ENCODE measurements at regions not wholly inside any gene's neighbourhood (a gene's known extent, or its start where the extent isn't known, plus 50 kb on each side); places are given as distances from the start of the nearest gene placed in this dataset.
A peak's percentile ranks its signal among the peaks of the same experiment; 100 is the strongest.

DNA sequence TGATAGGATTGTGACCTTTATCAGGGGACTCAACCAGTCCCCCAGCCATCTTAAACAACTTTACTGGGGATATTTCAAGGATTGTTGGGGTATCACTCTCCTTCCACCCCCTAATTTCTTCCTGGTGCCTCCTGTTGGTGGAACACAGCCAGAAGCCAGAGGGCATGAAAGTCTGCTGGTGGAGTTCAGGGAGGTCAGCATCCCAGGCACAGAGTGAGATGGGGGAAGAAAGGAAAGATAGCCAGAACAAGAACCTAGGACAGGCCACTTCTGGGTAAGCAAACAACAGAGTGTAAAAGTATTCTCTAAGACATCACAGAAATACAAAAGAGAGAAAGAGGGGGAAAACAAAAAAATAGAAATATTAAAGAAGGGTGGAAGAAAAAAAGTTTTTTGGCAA lies 101.8 kb downstream of the SPRY2 start:
- DNase-seq (ENCODE audit: low spot score in 2 of 2), result no peak
- no peak for FAIRE-seq

DNA sequence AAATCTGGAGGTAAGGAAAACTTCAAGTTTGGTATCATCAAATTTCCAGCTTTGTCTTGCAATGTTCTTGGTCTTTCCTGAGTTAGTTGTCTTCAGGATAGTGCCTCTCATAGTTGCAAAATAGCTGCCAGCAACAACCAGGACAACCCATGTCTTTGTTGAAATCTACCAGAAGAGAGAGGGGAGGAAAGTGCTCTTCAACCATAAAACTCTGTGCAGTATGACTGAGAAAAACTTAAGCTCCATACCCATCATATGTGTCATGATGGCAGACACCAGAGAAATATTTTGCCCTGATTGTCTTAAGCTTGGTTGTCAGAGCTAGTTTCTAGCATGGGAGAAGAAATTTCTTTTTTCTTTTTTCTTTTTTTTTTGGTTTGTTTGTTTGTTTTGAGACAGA lies 103.3 kb downstream of the SPRY2 start:
- DNase-seq (ENCODE audit: low spot score in 2 of 2) (no peak), FAIRE-seq (no peak)

DNA sequence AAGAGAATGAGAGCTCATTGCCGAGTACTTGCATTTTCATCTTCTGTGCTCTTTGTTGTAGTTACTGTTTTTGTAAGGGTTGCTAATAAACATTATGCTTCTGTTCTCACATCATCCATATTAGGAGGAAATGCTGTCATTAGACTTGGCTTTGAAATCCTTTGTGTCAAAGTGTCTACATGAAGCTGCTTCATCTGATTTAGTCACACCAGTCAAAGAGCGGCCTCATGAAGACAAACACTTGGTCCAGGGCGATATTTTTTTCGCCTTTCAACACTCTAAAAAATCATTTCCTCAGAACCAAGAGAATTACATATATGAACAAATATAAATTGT lies 105.0 kb downstream of the SPRY2 start:
- no peak for DNase-seq (ENCODE audit: low spot score in 2 of 2)

DNA sequence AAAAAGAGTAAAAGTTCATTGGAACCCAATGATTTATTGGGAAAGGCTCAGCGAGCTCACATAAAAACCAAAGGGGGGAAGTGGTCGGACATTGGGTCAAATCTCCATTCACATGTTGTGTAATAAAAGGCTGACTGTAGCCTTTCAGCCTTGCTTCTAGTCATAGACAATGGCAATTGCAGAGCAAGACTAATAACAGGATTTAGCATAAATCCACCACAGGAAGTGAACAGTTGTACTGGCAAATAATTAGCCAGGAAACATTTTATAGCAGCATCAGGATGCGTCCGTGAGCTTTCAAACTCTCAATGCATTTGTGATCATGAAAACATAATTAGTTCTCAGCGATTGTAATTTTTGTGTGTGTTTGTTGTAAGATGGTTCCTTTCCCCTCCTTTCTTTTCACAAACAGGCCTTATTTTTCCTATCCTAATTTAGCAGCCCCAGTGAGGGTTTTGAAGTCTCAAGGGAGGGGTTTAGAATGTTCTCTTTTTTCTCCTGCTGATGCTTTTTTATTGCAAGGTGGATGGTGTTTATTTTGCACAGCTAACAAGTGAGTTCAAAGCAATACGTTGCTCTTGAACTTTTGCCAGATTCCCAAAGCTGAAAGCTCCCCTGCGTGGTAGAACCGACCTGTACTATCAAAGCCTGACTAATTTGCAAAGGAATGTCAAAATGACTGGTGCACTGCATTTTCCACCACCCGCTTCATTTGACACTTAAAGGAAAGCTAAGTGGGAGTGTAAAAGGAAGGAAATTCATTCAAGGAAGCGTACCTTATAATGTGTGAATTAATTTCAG lies 105.6 kb downstream of the SPRY2 start:
- no peak for FAIRE-seq

More for the DNA sequence above, 105.0 kb downstream of the SPRY2 start:
- FAIRE-seq, result no peak

DNA sequence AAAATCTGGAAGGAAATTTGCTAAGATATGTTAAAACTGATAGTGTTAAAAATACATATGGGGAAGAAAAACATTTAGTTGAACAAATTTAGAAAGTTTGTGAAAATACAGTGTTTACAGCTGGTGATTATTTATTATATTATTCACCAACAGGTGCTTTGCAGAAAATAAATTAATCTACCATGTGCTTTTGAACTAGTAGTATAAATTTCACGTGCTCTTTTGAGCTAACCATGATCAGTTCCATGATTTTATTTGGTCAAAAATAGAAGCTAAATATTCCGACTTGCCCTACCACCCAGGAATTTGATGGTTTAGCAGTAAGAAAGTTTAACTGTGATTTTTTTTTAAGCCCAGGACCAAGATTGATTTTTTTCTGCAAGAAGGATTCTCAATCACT lies 113.3 kb downstream of the SPRY2 start:
- DNase-seq (ENCODE audit: low spot score in 2 of 2), result no peak
- no peak for FAIRE-seq

More for the DNA sequence above, 105.6 kb downstream of the SPRY2 start:
- no peak for DNase-seq (ENCODE audit: low spot score in 2 of 2)

DNA sequence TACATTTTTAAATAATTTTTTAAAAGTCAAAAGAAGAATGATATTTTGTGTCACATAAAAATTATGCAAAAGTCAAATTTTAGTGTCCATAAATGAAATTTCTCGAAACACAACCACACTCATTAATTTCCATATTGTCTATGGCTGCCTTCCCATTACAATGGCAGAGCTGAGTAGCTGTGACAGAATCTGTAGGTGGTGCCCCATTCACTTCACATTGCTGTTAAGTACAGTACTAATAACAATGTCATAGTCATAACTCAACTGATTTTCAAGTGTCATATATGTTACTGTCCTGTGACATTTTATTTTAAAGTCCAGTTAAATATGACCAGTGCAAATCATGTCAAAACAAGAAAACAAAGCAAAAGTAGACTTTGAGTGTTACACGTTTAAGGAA lies 114.3 kb downstream of the SPRY2 start:
- DNase-seq (ENCODE audit: low spot score in 2 of 2) (no peak), FAIRE-seq (no peak)

DNA sequence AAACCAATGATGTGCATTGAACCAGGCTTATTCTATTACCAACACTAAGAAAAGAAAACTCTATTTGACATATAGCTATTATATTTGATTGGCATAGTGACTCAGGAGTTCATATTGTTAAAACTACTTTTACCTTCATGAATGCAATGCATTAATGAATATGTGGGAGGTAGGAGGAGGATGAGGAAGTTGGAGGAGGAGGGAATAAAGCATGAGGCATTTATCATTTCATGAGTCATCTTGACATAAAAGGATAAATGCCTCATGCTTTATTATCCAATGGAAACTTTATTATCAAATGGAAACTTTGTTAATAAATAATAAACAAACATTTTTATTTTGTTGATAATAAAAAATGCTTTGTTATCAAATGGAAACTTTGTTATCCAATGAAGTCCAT lies 116.5 kb downstream of the SPRY2 start:
- DNase-seq (ENCODE audit: low spot score in 2 of 2), result no peak
- FAIRE-seq, result peak; percentile 45

DNA sequence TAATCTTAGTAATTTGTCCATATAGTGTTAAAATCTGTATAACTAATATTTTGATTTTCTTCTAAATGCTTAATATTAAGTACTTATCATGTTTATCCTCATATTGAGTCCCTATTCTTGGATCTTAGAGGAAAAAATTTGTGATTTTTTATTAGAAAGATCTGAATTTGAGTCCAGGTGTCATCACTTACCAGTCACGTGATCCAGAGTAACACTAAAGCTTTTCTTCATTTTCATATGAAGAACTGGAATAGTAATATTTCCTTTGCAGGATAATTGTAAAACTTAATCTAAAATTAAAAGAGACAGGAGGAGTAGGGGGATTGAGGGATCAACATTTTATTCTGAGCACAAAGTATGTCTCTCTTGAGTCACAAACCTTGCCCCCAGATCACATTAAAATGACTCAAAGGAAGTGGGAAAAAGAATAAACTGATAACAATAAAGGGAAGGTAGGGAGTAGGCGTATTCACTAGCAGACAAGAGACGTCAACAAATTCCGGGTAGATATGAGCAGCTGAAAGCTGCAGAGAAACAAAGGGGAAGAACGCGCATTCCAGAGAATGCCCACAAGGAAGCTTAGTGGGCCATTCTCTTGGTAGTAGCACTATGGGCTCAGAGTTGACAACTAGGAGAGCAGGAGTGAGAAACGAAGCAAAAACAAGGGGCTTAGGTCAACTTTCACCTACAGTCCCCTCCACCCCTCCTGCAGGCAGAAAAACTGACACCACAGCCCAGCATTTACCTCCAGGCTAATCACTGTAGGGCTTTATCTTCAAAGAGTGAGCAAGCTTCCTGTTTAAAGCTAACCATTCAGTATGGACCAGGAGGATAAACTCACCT lies 123.1 kb downstream of the SPRY2 start:
- FAIRE-seq (no peak), DNase-seq (ENCODE audit: low spot score in 2 of 2) (no peak)

DNA sequence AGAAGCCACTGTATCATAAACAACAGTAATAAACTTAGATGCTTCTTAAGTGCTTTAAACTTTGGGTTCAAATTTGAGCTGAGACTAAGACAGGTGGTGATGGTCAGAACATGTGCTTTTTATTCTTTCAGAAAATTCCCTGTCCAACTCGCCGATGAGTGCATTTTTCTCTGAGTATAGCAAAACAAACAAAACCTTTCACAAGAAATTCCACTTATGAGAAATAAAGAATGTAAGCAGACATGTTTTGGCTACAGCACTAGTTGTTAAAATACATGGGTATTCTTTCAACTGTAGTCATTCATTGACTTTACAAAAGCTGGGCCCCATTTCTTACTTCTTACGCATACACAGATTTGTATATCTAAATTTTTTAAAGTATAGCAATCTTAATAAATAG lies 125.6 kb downstream of the SPRY2 start:
- no peak for FAIRE-seq
- no peak for DNase-seq (ENCODE audit: low spot score in 2 of 2)

DNA sequence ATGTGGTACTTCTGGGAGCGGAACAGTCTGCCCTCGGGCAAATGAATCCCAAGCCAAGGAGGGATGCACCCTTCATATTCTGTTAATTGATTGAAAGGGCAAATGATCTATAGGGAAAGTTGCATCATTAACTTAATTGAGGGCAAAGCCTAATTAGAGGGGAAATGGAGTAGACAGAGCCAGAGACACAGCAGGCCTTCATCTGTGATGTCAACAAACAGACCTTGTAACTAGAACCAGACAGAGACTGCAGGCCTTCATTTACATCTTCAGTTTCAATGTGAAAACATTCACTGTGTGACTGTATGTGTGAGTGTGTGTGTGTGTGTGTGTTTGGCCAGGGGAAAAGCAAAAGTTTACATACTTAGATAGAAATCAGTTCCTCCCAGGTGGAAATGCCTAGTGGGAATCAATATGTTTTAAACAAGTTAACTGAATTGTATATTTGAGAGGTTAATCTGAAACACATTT lies 126.4 kb downstream of the SPRY2 start:
- FAIRE-seq, result no peak
- DNase-seq (ENCODE audit: low spot score in 2 of 2), result no peak

DNA sequence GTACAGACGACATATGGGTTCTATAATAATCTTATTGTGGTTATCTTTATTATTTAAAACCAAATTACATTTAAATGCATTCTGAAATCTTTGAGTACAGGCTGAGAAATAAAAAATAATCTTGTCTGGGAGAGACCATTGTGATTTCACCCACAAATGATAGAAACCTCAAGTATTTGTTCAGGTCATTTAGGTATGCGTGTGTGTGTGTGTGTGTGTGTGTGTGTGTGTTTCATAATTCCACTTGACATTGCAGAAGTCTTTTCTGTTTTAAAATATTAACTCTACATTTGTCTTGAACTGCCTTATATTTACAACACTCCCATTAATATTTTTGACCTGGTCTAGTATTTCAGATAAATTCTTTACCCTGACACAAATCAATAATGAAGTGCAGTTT lies 126.9 kb downstream of the SPRY2 start:
- FAIRE-seq (no peak), DNase-seq (ENCODE audit: low spot score in 2 of 2) (no peak)

DNA sequence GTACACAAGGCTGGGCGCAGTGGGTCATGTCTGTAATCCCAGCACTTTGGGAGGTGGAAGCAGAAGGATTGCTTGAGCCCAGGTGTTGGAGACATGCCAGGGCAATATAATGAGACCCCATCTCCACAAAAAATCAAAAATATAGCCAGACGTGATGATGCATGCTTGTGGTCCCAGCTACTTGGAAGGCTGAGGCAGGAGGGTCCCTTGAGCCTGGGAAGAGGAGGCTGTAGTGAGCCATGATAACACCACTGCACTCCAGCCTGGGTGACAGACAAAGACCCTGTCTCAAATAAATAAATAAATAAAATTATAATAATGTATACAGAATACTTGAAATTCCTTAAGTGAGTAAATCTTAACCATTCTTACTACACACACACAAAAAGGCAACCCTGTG lies 127.7 kb downstream of the SPRY2 start:
- DNase-seq (ENCODE audit: low spot score in 2 of 2), result no peak
- no peak for FAIRE-seq

DNA sequence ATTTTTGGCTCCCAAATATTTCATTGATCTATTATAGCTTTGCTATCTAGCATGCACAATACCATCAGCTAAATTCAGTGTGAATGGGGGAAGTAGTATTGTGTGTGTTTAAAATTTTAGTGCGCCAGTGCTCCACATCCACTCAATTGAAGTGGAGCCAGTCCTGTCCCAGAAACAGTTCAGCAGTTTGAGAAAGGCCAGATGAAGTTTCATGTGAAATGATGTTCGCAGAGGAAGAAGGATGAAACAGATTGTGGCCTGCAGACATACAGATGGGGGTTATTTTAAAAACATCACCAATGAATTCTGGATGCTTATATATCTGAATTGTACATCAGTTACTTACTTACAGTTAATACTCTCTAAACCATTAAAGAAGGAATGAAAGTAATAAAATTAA lies 129.4 kb downstream of the SPRY2 start:
- no peak for DNase-seq (ENCODE audit: low spot score in 2 of 2)
- FAIRE-seq, result no peak

DNA sequence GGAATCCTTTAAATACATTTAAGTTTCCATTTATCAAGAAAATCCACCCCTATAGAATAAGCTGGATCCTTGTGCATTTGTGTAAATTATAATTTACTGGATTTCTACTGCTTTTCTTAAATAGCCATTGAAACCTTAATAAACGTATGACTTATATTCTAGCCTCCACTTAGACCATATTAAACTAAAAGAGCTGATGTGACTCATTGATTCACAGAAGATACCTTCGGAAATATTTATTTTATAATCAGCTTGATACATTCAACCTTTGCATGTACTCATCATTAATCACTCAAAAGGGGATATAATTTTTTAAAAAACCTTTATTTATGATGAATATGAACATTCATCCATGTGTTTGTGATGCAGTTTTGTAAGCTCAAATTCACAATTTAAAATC lies 136.3 kb downstream of the SPRY2 start:
- DNase-seq (ENCODE audit: low spot score in 2 of 2) (no peak), FAIRE-seq (peak; percentile 10)

DNA sequence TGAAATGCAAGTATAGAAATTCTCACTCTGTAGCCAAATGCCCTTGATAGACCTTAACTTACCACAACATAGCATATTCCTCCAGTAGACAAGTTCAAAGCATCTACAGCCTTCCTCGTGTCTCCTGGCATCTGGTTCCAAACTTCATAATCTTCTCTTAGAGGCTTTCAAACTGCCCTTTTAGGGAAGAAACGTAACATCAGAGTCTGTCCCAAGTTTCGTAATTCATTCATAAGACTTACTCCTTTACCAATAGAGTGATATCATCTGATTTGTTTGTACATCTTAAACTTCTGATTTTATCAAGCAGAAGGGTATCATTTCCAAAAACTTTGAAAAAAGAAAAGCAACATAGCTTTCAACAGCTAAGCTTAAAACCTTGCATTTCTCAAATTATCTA lies 137.4 kb downstream of the SPRY2 start:
- FAIRE-seq (no peak), DNase-seq (ENCODE audit: low spot score in 2 of 2) (no peak)

DNA sequence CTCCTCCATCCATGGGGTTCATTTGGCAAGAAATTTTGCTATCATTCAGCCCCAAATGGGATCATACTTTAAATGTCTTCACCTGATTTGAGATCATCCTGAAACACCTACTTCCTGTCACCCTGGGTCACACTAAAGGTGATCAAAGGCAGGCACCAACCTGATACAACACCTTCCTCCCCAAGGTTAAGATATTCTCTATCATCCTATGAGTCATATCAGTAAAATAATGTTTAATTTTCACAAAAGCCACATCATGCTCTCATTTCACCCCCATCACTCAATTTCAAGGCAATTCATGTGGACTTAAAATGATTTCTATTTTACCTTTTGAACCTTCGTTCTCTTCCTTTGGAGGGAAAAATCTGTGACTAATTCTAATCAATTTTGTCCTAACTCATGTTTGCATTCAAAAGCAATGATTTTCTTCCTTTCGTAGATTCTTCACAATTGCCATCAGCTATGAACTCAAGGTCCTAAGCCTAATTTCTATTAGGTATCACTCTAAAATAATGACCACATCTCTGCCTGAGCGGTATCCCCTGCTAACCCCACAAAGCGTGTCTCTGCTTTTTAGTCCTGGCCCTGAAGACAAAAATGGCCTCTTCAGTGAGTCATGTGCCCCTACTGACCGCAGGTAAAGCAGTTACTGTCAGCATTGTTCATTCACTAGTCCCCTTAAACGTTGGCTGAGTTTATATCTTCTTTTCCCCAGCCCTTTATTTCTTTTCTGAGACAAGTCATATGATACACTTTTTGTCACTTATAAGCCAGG lies 139.0 kb downstream of the SPRY2 start:
- FAIRE-seq, result no peak
- DNase-seq (ENCODE audit: low spot score in 2 of 2), result no peak

DNA sequence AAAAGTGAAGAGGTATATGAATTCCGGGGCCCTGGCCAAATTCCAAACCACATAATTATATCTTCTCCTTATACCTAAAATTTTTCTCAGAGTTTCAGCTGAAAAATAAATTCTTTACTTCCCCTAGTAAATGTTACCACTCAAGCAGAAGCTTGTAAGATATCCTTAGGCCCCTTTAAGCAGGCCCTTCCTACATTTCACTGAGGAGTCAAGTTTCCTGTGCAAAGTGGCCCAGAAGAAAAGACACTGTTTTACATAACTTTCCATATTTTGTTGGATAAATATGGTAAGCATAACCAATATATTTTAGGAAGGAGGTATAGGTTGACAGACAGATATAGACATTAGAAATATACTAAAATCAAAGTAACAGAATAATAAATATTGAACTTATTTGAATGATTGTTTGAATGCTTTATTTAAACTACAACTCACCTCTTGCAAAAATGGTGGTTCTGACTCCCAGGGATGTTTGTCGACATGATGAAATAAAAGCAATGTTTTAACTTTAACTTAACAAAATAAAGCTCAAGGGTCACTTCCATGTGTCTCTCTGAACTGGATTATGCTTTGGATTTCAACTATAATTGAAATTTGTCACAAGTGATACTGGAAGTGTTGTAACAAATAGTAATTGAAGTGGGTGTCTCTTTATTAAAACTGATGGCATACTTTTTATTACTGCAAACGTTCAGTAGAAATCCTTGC lies 141.2 kb downstream of the SPRY2 start:
- DNase-seq (ENCODE audit: low spot score in 2 of 2) (no peak), FAIRE-seq (no peak)

DNA sequence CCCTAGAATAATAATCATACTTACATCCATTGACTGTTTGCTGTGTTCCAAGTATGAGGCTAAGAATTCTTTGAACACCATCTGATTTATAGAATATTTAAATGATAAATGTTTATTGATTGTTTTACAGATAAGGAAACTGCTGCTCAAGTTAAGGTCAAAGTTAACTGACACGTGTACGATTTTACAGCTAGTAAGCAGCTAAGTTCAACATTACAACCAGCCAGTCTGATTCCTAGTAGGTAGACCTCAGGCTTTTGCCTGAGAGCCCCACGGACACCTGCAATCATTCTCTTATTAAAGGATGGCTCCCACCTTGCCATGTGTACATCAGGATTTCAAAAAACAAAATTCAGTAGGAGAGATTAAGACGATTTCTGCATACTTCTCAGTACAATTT lies 141.9 kb downstream of the SPRY2 start:
- FAIRE-seq (no peak), DNase-seq (ENCODE audit: low spot score in 2 of 2) (no peak)

DNA sequence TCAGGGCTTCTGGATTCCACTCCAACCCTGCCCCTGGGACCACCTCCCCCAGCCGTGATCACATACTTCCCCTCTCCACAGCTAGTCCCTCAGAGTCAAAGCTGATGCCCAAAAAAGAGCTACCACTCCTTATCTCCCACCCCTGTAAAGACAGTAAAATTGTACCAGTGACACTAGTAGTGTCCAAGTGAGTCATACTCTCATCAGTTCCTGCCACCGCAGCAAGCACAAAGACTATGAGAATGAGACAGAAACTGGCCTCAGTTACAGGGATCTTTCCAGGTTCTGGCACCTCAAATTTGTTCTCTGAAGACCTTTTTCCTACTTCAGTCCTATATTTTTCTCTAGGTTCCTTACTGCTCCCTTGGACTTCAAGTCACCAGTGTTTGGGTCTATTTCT lies 144.2 kb downstream of the SPRY2 start:
- no peak for DNase-seq (ENCODE audit: low spot score in 2 of 2)
- no peak for FAIRE-seq

DNA sequence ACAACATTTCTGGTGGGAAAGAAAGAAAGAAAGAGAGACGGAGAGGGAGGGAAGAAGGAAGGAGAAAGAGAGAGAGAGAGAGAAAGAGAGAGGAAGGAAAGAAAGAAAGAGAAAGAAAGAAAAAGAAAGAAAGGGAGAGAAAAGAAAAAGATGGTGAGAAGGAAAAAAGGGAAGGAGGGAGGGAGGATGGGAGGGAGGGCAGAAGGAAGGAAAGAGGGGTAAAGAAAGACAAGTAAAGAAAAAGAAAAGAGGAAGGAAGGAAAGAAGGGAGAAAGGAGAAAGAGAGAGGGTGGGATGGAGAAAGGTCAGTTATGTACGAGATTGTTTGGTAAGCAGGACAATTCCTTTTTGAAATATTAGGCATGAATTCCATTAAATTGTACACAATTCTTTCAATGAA lies 145.3 kb downstream of the SPRY2 start:
- no peak for FAIRE-seq
- no peak for DNase-seq (ENCODE audit: low spot score in 2 of 2)

All from frontal cortex (tissue), 3 donors.